ENCODE measurements at regions not wholly inside any gene's neighbourhood (a gene's known extent, or its start where the extent isn't known, plus 50 kb on each side); places are given as distances from the start of the nearest gene placed in this dataset.
"Not testable (repeated sequence)": the region's sequence is repeated elsewhere in the genome, so short reads cannot be mapped to it uniquely, and the experiment has no call there.

DNA sequence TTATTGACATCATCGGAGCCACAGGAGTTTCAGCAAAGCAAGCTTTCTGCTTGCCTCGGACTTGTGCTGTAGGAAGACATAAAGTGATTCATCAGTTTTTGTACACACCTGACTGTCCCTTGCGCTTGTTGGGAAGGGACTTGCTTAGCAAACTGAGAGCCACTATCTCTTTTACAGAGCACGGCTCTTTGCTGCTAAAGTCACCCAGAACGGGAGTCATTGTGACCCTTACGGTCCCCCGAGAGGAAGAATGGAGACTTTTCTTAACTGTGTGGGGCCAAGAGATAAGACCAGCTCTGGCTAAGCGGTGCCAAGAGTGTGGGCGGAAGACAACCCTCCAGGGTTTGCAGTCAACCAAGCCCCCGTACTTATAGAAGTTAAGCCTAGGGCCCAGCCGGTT, 89.6 kb upstream of the DEFB108B start:
- TF ChIP-seq EZH2 (IDR thresholded peaks at IDR 0.05; ENCODE audit: insufficient read depth, poor library complexity, severe bottlenecking); EZH2phosphoT487 (IDR thresholded peaks at IDR 0.05; ENCODE audit: insufficient read depth, low read depth): not testable (repeated sequence)
